ENCODE measurements at regions not wholly inside any gene's neighbourhood (a gene's known extent, or its start where the extent isn't known, plus 50 kb on each side); places are given as distances from the start of the nearest gene placed in this dataset.
A peak's percentile ranks its signal among the peaks of the same experiment; 100 is the strongest.

DNA sequence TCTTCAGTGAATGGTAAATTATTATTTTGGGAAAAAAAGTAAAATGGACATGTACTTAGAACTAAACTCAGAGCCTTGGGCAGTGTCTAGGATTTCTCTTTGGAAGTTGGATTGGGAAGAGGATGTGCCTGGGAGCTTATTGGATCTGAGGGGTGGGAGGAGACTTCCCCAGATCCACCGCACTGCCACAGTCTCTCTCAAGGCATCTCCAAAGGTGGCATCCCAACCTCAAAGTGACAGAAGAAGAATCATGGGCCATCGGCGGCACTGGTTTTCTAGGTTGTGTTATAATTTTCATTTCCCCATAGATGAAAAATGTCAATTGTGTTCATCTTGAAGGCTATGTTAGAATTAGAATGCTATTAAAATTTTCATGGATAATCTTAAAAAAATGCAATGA lies 66.8 kb upstream of the CD93 start:
- H3K27me3 Mint-ChIP-seq = peaks cover 0 to 2% of the 10 kb centered on the region in 2 donors
- CTCF ChIA-PET (ENCODE audit: partially characterized antibody) = no interaction called here
- intact Hi-C loops (cut with micrococcal nuclease) = no loop called here
- Histone ChIP-seq H3K27ac (ENCODE audit: low read depth, low read length) (no peak overlapping the region), H3K4me3 (ENCODE audit: low read length in 2 of 2) (no peak overlapping the region), H3K36me3 (ENCODE audit: insufficient read depth, low read length) (no peaks in the 10 kb centered on the region), H3K4me1 (ENCODE audit: insufficient read depth, low read length) (no peaks in the 10 kb centered on the region), H3K9me3 (ENCODE audit: control insufficient read depth in 1 of 2, low read length in 2 of 2) (no peaks in the 10 kb centered on the region), H3K27me3 (ENCODE audit: insufficient read depth, low read length) (no peaks in the 10 kb centered on the region)
- POLR2A ChIA-PET (ENCODE audit: partially characterized antibody) = no interaction called here
- no peaks in the 10 kb centered on the region for H3K36me3 Mint-ChIP-seq
- H3K9me3 Mint-ChIP-seq = no peaks in the 10 kb centered on the region
- peaks cover under 1 to 7% (median 2%) of the 10 kb centered on the region in 4 donors for H3K4me1 Mint-ChIP-seq
- H3K27ac Mint-ChIP-seq = no peak overlapping the region
- no peak overlapping the region for H3K4me3 Mint-ChIP-seq
- no peak for DNase-seq

DNA sequence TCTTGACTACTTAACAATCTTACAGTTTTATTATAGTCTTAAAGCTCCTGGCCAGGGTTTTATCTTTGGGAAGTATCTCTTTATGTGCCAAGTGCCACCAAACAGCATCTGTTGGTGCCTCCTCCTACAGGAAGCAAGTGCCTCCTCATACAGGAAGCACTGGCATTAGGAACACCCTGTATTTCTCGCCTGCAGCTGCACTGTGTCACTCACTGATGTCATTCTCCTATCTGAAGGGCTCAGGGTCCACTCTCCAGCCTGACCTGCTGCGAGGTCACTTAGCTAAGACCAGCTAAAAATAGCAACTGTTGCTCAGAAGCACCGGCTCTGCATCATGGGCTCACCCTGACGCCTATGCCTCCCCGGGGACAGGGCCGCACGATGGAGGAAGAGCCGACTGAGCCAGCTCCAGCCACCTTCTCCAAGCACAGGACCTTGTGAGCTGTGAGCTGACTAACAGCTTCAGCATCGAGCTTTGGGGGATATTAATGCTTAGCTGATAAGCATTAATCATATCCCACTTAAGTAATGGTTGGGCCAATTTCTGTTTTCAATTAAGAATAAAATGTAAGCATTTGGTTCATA lies 66.3 kb upstream of the CD93 start:
- Mint-ChIP-seq H3K9me3 (no peaks in the 10 kb centered on the region), H3K27ac (no peak overlapping the region), H3K27me3 (peaks cover 0 to 2% of the 10 kb centered on the region in 2 donors), H3K4me1 (peaks cover 3 to 10% (median 5%) of the 10 kb centered on the region in 4 donors), H3K36me3 (no peaks in the 10 kb centered on the region), H3K4me3 (no peak overlapping the region)
- Histone ChIP-seq H3K9me3 (ENCODE audit: control insufficient read depth in 1 of 2, low read length in 2 of 2) (no peaks in the 10 kb centered on the region), H3K36me3 (ENCODE audit: insufficient read depth, low read length) (no peaks in the 10 kb centered on the region), H3K4me1 (ENCODE audit: insufficient read depth, low read length) (no peaks in the 10 kb centered on the region), H3K27me3 (ENCODE audit: insufficient read depth, low read length) (no peaks in the 10 kb centered on the region), H3K27ac (ENCODE audit: low read depth, low read length) (no peak overlapping the region), H3K4me3 (ENCODE audit: low read length in 2 of 2) (no peak overlapping the region)
- CTCF ChIA-PET (ENCODE audit: partially characterized antibody) = no interaction called here
- DNase-seq = no peak
- intact Hi-C loops (cut with micrococcal nuclease) = no loop called here
- POLR2A ChIA-PET (ENCODE audit: partially characterized antibody) = no interaction called here

DNA sequence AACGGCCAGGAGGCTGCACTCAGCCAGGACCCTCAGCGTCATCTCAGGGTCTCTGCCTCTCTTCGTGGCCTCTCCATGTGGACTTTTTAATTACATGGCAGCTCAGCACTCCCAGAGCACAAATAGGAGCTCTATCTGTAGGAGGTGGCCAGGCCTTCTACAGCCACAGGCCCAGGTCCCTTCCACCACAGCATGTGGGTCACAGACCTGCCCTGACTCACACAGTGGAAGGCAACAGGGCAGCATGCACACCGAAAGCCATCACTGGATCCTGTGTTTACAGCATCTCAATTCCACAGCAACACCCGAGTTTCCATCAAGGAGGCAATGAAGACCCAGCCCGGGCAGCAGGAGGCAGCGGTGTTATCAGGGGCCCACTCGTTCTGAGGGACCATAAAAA lies 65.8 kb upstream of the CD93 start:
- H3K4me3 Mint-ChIP-seq = no peak overlapping the region
- intact Hi-C loops (cut with micrococcal nuclease) = no loop called here
- H3K27ac Mint-ChIP-seq = no peak overlapping the region
- Histone ChIP-seq H3K4me1 (ENCODE audit: insufficient read depth, low read length) (no peaks in the 10 kb centered on the region), H3K27ac (ENCODE audit: low read depth, low read length) (no peak overlapping the region), H3K36me3 (ENCODE audit: insufficient read depth, low read length) (no peaks in the 10 kb centered on the region), H3K27me3 (ENCODE audit: insufficient read depth, low read length) (no peaks in the 10 kb centered on the region), H3K9me3 (ENCODE audit: control insufficient read depth in 1 of 2, low read length in 2 of 2) (no peaks in the 10 kb centered on the region), H3K4me3 (ENCODE audit: low read length in 2 of 2) (no peak overlapping the region)
- ChIA-PET CTCF (ENCODE audit: partially characterized antibody) (no interaction called here), POLR2A (ENCODE audit: partially characterized antibody) (no interaction called here)
- H3K9me3 Mint-ChIP-seq = no peaks in the 10 kb centered on the region
- peaks cover 0 to 2% of the 10 kb centered on the region in 2 donors for H3K27me3 Mint-ChIP-seq
- H3K36me3 Mint-ChIP-seq = no peaks in the 10 kb centered on the region
- DNase-seq = no peak
- peaks cover 4 to 10% (median 6%) of the 10 kb centered on the region in 4 donors for H3K4me1 Mint-ChIP-seq

DNA sequence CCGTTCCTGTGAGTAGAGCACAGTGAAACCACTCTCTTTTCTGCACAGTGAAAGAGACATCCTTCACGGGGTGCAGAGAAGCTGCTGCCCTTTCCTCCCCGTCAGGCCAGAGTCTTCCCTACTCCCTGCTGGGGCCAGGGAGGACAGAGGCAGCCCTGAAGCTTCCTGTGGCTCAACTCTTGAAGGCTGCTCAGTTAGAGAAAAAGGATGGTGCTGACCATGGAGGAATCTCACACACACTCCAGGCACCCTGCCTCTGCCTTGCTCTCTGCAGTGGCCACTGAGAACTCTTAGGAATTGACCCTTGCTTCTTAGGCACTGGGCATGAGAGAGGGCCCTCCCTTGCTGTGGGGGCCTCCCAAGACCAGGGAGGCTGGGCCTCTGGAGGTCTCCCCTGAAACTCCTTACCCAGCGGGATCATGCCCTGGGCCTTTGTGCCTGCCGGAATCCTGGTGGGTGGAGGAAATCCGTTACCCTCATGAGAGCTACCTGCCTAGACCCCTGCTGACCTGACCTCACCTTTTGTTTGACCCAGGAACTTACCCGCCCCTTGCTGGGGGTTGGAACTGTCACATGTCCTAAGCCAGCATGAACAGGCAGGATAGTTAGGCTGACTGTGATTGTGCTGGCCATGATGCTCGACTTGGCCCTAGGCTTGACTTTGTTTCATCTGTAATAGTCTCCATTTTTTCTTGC lies 65.0 kb upstream of the CD93 start:
- no peaks in the 10 kb centered on the region for H3K27me3 ChIP-seq (ENCODE audit: insufficient read depth, low read length)
- no peak for DNase-seq
- peaks cover 4 to 10% (median 6%) of the 10 kb centered on the region in 4 donors for H3K4me1 Mint-ChIP-seq
- POLR2A ChIA-PET (ENCODE audit: partially characterized antibody) = no interaction called here
- CTCF ChIA-PET (ENCODE audit: partially characterized antibody) = no interaction called here
- no peak overlapping the region for H3K4me3 Mint-ChIP-seq
- intact Hi-C loops (cut with micrococcal nuclease) = no loop called here
- H3K27ac Mint-ChIP-seq = no peak overlapping the region
- no peaks in the 10 kb centered on the region for H3K36me3 ChIP-seq (ENCODE audit: insufficient read depth, low read length)
- H3K9me3 Mint-ChIP-seq = no peaks in the 10 kb centered on the region
- H3K4me1 ChIP-seq (ENCODE audit: insufficient read depth, low read length) = no peaks in the 10 kb centered on the region
- H3K27me3 Mint-ChIP-seq = peaks cover 1 to 2% of the 10 kb centered on the region in 2 donors
- no peaks in the 10 kb centered on the region for H3K9me3 ChIP-seq (ENCODE audit: control insufficient read depth in 1 of 2, low read length in 2 of 2)
- H3K36me3 Mint-ChIP-seq = no peaks in the 10 kb centered on the region
- no peak overlapping the region for H3K4me3 ChIP-seq (ENCODE audit: low read length in 2 of 2)
- no peak overlapping the region for H3K27ac ChIP-seq (ENCODE audit: low read depth, low read length)

DNA sequence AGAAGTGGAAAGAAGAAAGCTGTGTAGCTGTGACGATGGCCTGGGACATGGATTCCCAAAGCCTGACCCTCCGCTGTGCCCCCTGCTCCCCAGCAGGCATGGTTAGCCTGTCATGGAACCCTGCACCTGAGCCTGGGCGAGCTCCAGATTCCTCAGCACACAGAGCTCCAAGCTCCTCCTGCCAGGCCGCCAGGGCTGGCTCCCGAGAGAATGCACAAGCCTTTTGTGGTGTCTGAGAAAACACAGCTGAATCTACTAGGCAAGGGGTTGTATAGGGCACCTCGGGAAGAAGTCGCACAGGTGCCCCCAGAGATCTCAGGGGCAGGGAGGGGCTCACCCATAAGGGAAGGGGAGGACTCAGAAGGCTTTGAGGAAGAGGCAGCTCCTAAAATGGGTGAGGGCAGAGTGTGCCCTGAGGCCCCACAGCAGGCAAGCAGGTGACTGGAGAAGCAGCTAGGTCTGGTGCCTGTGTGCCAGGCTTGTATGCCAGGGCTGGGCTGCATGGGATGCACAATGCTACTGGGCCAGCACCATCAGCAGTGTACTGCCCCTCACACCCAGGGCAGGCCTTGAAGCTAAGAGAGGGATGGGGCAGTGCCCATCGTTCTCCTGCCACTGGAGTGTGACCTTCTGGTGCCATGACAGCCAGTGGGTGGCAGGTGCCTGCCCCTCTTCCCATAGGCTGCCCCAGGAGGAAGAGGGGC lies 64.3 kb upstream of the CD93 start:
- no peak for DNase-seq
- Mint-ChIP-seq H3K27ac (no peak overlapping the region), H3K4me1 (peaks cover 4 to 10% (median 6%) of the 10 kb centered on the region in 4 donors), H3K9me3 (no peaks in the 10 kb centered on the region), H3K27me3 (peaks cover 1 to 2% of the 10 kb centered on the region in 2 donors), H3K4me3 (no peak overlapping the region), H3K36me3 (no peaks in the 10 kb centered on the region)
- Histone ChIP-seq H3K36me3 (ENCODE audit: insufficient read depth, low read length) (no peaks in the 10 kb centered on the region), H3K4me3 (ENCODE audit: low read length in 2 of 2) (no peak overlapping the region), H3K27ac (ENCODE audit: low read depth, low read length) (no peak overlapping the region), H3K9me3 (ENCODE audit: control insufficient read depth in 1 of 2, low read length in 2 of 2) (no peaks in the 10 kb centered on the region), H3K4me1 (ENCODE audit: insufficient read depth, low read length) (no peaks in the 10 kb centered on the region), H3K27me3 (ENCODE audit: insufficient read depth, low read length) (no peaks in the 10 kb centered on the region)
- ChIA-PET POLR2A (ENCODE audit: partially characterized antibody) (no interaction called here), CTCF (ENCODE audit: partially characterized antibody) (no interaction called here)
- intact Hi-C loops (cut with micrococcal nuclease) = no loop called here

DNA sequence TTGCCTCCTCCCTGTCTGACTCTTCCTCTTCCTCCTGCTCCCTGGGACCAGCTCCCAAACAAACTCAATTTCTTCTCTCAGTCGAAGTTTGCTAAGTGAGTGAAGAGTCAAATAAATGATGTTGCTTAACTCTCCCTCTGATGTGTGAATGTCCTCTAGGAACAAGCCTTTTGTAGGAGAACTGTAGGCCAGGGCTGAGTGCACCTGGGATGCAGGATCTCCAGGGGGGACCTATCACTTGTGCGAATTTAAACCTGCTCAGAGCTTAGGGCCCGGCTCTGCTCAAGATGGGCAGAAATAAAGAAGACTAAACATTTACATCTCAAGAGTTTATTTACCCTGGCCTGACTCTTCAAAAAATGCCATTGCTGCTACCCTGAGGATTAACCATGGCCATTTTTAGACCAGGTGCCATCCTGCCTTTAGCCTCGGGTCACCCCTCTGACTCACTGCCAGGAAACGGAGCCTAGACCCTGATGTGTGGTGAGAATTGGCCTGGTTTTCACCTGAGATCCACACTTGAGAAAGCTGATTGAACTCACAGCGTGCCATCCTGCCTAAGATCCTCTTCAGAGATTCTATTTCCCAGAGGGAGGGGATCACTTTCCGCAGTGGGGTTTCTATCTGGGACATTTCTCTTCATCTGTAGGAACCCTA lies 63.6 kb upstream of the CD93 start:
- Histone ChIP-seq H3K36me3 (ENCODE audit: insufficient read depth, low read length) (no peaks in the 10 kb centered on the region), H3K27ac (ENCODE audit: low read depth, low read length) (no peak overlapping the region), H3K27me3 (ENCODE audit: insufficient read depth, low read length) (no peaks in the 10 kb centered on the region), H3K9me3 (ENCODE audit: control insufficient read depth in 1 of 2, low read length in 2 of 2) (no peaks in the 10 kb centered on the region), H3K4me3 (ENCODE audit: low read length in 2 of 2) (no peak overlapping the region), H3K4me1 (ENCODE audit: insufficient read depth, low read length) (no peaks in the 10 kb centered on the region)
- H3K9me3 Mint-ChIP-seq = peaks cover 0 to 1% (median 0%) of the 10 kb centered on the region in 8 donors
- no peak for DNase-seq
- CTCF ChIA-PET (ENCODE audit: partially characterized antibody) = no interaction called here
- intact Hi-C loops (cut with micrococcal nuclease) = loop anchor here (10.0 kb wide), 1 partner anchor 65 kb away; the partner anchor contains the start of gene CD93
- H3K4me1 Mint-ChIP-seq = peaks cover 4 to 6% (median 6%) of the 10 kb centered on the region in 4 donors
- H3K36me3 Mint-ChIP-seq = no peaks in the 10 kb centered on the region
- H3K27me3 Mint-ChIP-seq = peaks cover 1 to 2% of the 10 kb centered on the region in 2 donors
- H3K4me3 Mint-ChIP-seq = no peak overlapping the region
- POLR2A ChIA-PET (ENCODE audit: partially characterized antibody) = no interaction called here
- H3K27ac Mint-ChIP-seq = peak overlapping the region in 1 of 7 donors; percentile 31
